IMR-90 (cell line): ENCODE measurements at regions not wholly inside any gene's neighbourhood (a gene's known extent, or its start where the extent isn't known, plus 50 kb on each side); places are given as distances from the start of the nearest gene placed in this dataset.

Source experiments
- MAFK ChIP-seq: IDR thresholded peaks from 2 replicates; pipeline ENCODE4 v1.6.1; 2012; ENCODE audit warnings: low read depth, low read length, improper control_type of control experiment
- RFX5 ChIP-seq: IDR thresholded peaks from 2 replicates; pipeline ENCODE4 v1.8.0; 2012; ENCODE audit warnings: low read depth, mild to moderate bottlenecking, low read length, moderate library complexity
- SMC3 ChIP-seq: fragments of 150-350 bp; IDR thresholded peaks from 2 replicates; pipeline ENCODE4 v1.6.1; 2016; ENCODE audit warnings: low read depth, mild to moderate bottlenecking, antibody characterized with exemption, low read length, moderate library complexity
- TF ChIP-seq, protein P1 (sequence below): conservative IDR thresholded peaks from 2 replicates; pipeline ENCODE4 v1.5.1; 2012; ENCODE audit warnings: mild to moderate bottlenecking, low read depth, low read length, improper control_type of control experiment

DNA sequence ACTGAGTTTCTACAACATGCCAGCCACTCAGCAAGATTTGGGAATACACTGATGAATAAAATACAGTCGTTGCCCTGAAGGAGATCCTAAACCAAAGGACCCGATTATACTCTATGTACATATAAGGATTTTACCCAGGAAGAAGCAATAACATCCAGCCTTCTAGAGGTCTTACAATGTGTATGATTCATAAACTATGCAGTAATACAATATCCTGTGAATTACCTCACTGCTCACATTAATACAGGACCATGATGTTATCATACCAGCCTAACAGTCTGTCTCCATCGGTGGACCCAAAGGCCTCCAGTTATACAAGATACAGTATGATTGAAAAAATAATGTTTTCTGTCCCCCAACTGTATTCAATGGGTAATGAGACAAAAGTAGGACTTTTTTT lies 310.5 kb upstream of the TRPM3 start:
- TF ChIP-seq, protein P1, sequence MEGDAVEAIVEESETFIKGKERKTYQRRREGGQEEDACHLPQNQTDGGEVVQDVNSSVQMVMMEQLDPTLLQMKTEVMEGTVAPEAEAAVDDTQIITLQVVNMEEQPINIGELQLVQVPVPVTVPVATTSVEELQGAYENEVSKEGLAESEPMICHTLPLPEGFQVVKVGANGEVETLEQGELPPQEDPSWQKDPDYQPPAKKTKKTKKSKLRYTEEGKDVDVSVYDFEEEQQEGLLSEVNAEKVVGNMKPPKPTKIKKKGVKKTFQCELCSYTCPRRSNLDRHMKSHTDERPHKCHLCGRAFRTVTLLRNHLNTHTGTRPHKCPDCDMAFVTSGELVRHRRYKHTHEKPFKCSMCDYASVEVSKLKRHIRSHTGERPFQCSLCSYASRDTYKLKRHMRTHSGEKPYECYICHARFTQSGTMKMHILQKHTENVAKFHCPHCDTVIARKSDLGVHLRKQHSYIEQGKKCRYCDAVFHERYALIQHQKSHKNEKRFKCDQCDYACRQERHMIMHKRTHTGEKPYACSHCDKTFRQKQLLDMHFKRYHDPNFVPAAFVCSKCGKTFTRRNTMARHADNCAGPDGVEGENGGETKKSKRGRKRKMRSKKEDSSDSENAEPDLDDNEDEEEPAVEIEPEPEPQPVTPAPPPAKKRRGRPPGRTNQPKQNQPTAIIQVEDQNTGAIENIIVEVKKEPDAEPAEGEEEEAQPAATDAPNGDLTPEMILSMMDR = no peak
- TF ChIP-seq MAFK = no peak
- TF ChIP-seq RFX5 = no peak
- TF ChIP-seq SMC3 = no peak
